HCT116 (cell line): ENCODE measurements at regions not wholly inside any gene's neighbourhood (a gene's known extent, or its start where the extent isn't known, plus 50 kb on each side); places are given as distances from the start of the nearest gene placed in this dataset.

Source experiments
- ATAC-seq: fragments of 200-7000 bp; cut with Tn5 transposase; 2 replicates; pipeline ENCODE4 v1.9.1; 2020; ENCODE audit warnings: mild to moderate bottlenecking, moderate library complexity
- BruUV-seq: library from RNA; stranded (reverse); fragments of 400-500 nt; replicated peaks from 2 replicates; lab custom pipeline; 2021; lab: Mats Ljungman, UMichigan
- CTCF ChIA-PET: fragments of 300-600 bp; sonication (Branson Sonifier 250); formaldehyde crosslinking; loops from one replicate; lab custom pipeline; 2021; ENCODE audit warnings: antibody characterized with exemption; lab: Charles Lee
- POLR2A ChIA-PET: fragments of 300-600, 350-600 bp; sonication (Branson Sonifier 250); formaldehyde crosslinking; loops from one replicate; lab custom pipeline; 2021; ENCODE audit warnings: antibody characterized with exemption; lab: Charles Lee
- RAD21 ChIA-PET, 2 experiments: fragments of 300-600 bp; sonication (Branson Sonifier 250); formaldehyde crosslinking; loops; one replicate each; lab custom pipeline; 2023; ENCODE audit warnings: low total read pairs in 2 of 2; ENCODE audit not compliant: uncharacterized antibody in 2 of 2, unreplicated experiment in 2 of 2, low non-redundant PET in 1 of 2; lab: Charles Lee
- DNase-seq: peaks from one replicate; pipeline ENCODE4 v3.0.0-alpha.2; 2010; ENCODE audit warnings: low read depth, low spot score
- H2AFZ ChIP-seq: fragments of 200-600 bp; shearing (Covaris generic), sonication (generic); 2 replicates; pipeline ENCODE4 v1.6.1; 2017; ENCODE audit warnings: low read depth, mixed run types, mixed read lengths, antibody characterized with exemption, low read length; ENCODE audit not compliant: poor library complexity, severe bottlenecking
- H3K27ac ChIP-seq: 2 replicates; pipeline ENCODE4 v1.5.1; 2012; ENCODE audit warnings: low read depth, low read length
- H3K27me3 ChIP-seq: fragments of 200-600 bp; sonication (generic); 2 replicates; pipeline ENCODE4 v1.6.1; 2016; ENCODE audit warnings: mixed run types, low read length, mixed read lengths; ENCODE audit not compliant: insufficient read depth
- H3K36me3 ChIP-seq, 2 experiments: fragments of 200-500 bp in 1 of 2; fragments of 200-600 bp in 1 of 2; sonication (Bioruptor generic) in 1 of 2; sonication (generic) in 1 of 2; 2 replicates each; pipeline versions ENCODE4 v1.5.1 to v1.6.1; 2014 to 2016; ENCODE audit warnings: low read length in 2 of 2, inconsistent platforms in 1 of 2, mixed read lengths in 1 of 2, mixed run types in 1 of 2; ENCODE audit not compliant: insufficient read depth in 2 of 2, control insufficient read depth in 1 of 2
- H3K4me1 ChIP-seq, 2 experiments: fragments of 200-600 bp in 1 of 2; sonication (generic) in 1 of 2; 2 replicates each; pipeline versions ENCODE4 v1.5.1 to v1.6.1; 2012 to 2017; ENCODE audit warnings: low read length in 2 of 2, inconsistent platforms in 1 of 2, mild to moderate bottlenecking in 1 of 2, mixed read lengths in 1 of 2, mixed run types in 1 of 2, moderate library complexity in 1 of 2; ENCODE audit not compliant: insufficient read depth in 2 of 2, control insufficient read depth in 1 of 2
- H3K4me2 ChIP-seq: fragments of 200-600 bp; sonication (generic); 2 replicates; pipeline ENCODE4 v1.6.1; 2017; ENCODE audit warnings: mixed run types, low read length, mixed read lengths
- H3K4me3 ChIP-seq, 2 experiments: fragments of 200-600 bp in 1 of 2; sonication (generic) in 1 of 2; replicated peaks in 1 of 2; 2 replicates each; pipeline ENCODE4 v1.5.1; 2011 to 2016; ENCODE audit warnings: low read length in 2 of 2, control low read depth in 1 of 2, low read depth in 1 of 2, mild to moderate bottlenecking in 1 of 2, mixed read lengths in 1 of 2, mixed run types in 1 of 2
- H3K79me2 ChIP-seq: fragments of 200-600 bp; sonication (generic); 2 replicates; pipeline ENCODE4 v1.6.1; 2017; ENCODE audit warnings: mild to moderate bottlenecking, mixed run types, low read length, moderate library complexity, mixed read lengths; ENCODE audit not compliant: insufficient read depth
- H3K9ac ChIP-seq: fragments of 200-600 bp; sonication (generic); 2 replicates; pipeline ENCODE4 v1.6.1; 2016; ENCODE audit warnings: low read length, mixed read lengths
- H3K9me2 ChIP-seq: fragments of 200-600 bp; sonication (generic), shearing (Covaris generic); 2 replicates; pipeline ENCODE4 v1.6.1; 2017; ENCODE audit warnings: mixed run types, mild to moderate bottlenecking, moderate library complexity; ENCODE audit not compliant: insufficient read depth
- H3K9me3 ChIP-seq, 2 experiments: fragments of 200-500 bp in 1 of 2; fragments of 200-600 bp in 1 of 2; sonication (Bioruptor generic) in 1 of 2; sonication (generic) in 1 of 2; 2 replicates each; pipeline ENCODE4 v1.6.1; 2014 to 2017; ENCODE audit warnings: low read length in 2 of 2, mixed read lengths in 2 of 2, inconsistent platforms in 1 of 2, low read depth in 1 of 2, mild to moderate bottlenecking in 1 of 2, mixed run types in 1 of 2, moderate library complexity in 1 of 2; ENCODE audit not compliant: control insufficient read depth in 1 of 2, insufficient read depth in 1 of 2
- H4K20me1 ChIP-seq: fragments of 200-600 bp; sonication (generic), shearing (Covaris generic); 2 replicates; pipeline ENCODE4 v1.6.1; 2017; ENCODE audit warnings: mixed run types, mild to moderate bottlenecking, moderate library complexity; ENCODE audit not compliant: insufficient read depth
- CBX3 ChIP-seq: IDR thresholded peaks from 2 replicates; pipeline ENCODE4 v1.6.1; 2012; ENCODE audit warnings: low read depth
- EGR1 ChIP-seq: IDR thresholded peaks from 2 replicates; pipeline ENCODE4 v1.6.1; 2012; ENCODE audit warnings: low read depth
- ELF1 ChIP-seq: IDR thresholded peaks from 2 replicates; pipeline ENCODE4 v1.6.1; 2012; ENCODE audit warnings: low read depth, borderline replicate concordance
- EZH2 ChIP-seq: fragments of 200-600 bp; sonication (generic); IDR thresholded peaks from 2 replicates; pipeline ENCODE4 v1.6.1; 2017; ENCODE audit warnings: antibody characterized with exemption, mixed run types
- JUND ChIP-seq: IDR thresholded peaks from 2 replicates; pipeline ENCODE4 v1.6.1; 2012
- POLR2A ChIP-seq: IDR thresholded peaks from 2 replicates; pipeline ENCODE4 v1.7.0; 2011; ENCODE audit warnings: borderline replicate concordance; ENCODE audit not compliant: insufficient read depth, insufficient read length; ENCODE audit errors: extremely low read depth
- RAD21 ChIP-seq: IDR thresholded peaks from 2 replicates; pipeline ENCODE4 v1.6.1; 2012; ENCODE audit warnings: low read depth, mild to moderate bottlenecking
- SIN3A ChIP-seq: IDR thresholded peaks from 2 replicates; pipeline ENCODE4 v1.6.1; 2012; ENCODE audit warnings: low read depth
- SRF ChIP-seq: IDR thresholded peaks from 2 replicates; pipeline ENCODE4 v1.6.1; 2012; ENCODE audit warnings: low read depth
- TCF7L2 ChIP-seq: IDR thresholded peaks from 2 replicates; pipeline ENCODE4 v1.7.0; 2011; ENCODE audit warnings: borderline replicate concordance, inconsistent platforms; ENCODE audit not compliant: insufficient read depth, insufficient read length; ENCODE audit errors: extremely low read depth
- YY1 ChIP-seq: IDR thresholded peaks from 2 replicates; pipeline ENCODE4 v1.6.1; 2011; ENCODE audit warnings: low read length, low read depth, moderate library complexity, mild to moderate bottlenecking; ENCODE audit not compliant: insufficient replicate concordance; ENCODE audit errors: extremely low read depth
- ZNF274 ChIP-seq: fragments of 200-500 bp; sonication (Bioruptor generic); IDR thresholded peaks from 2 replicates; pipeline ENCODE4 v1.6.1; 2014; ENCODE audit warnings: mild to moderate bottlenecking, low read depth, low read length, inconsistent platforms
- intact Hi-C: fragments of 100-400 bp; cut with micrococcal nuclease; formaldehyde crosslinking; loops from 2 replicates; pipeline ENCODE4 v1.10.0; 2022
- TF ChIP-seq, protein P1 (sequence below): IDR thresholded peaks from 2 replicates; pipeline ENCODE4 v1.6.1; 2012
- TF ChIP-seq, protein P2 (sequence below): IDR thresholded peaks from 2 replicates; pipeline ENCODE4 v1.6.1; 2011; ENCODE audit warnings: mild to moderate bottlenecking, low read length, moderate library complexity; ENCODE audit not compliant: insufficient replicate concordance; ENCODE audit errors: extremely low read depth
- TF ChIP-seq, protein P3 (sequence below): IDR thresholded peaks from 2 replicates; pipeline ENCODE4 v1.6.1; 2012; ENCODE audit warnings: low read depth

DNA sequence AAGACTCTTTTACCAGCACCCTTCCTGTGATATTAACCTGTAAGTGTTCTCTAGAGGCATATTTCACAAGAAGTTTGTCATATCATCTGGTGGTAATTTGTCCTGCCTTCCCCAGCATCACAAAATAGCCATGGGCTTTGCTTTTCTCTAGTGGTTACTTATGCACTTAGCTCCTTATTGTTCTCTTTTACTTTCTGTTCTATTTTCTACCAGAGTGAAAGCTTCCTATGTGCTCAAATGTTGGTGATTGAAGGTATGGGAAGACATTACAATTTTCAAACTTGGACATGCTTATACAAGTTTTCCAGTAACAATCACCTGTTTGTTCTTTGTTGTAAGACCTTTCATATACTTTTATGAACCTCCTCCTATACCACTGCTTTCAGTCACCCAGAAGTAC is 87.0 kb upstream of the KCNH7 start:
- ChIA-PET CTCF (no interaction called here), RAD21 (no interaction called here), POLR2A (no interaction called here)
- H3K9me2 ChIP-seq: no peaks in the 10 kb centered on the region
- H3K4me3 ChIP-seq: no peak overlapping the region
- peaks cover 0 to 7% of the 10 kb centered on the region in 2 experiments; a peak in 1 of 4 replicates for H3K4me1 ChIP-seq
- no peak for ATAC-seq
- BruUV-seq: no TSS peak
- no peaks in the 10 kb centered on the region for H3K36me3 ChIP-seq
- TF ChIP-seq, protein P1, sequence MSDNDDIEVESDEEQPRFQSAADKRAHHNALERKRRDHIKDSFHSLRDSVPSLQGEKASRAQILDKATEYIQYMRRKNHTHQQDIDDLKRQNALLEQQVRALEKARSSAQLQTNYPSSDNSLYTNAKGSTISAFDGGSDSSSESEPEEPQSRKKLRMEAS: no peak
- TF ChIP-seq YY1: no peak
- no peak for TF ChIP-seq RAD21
- TF ChIP-seq EGR1: no peak
- TF ChIP-seq POLR2A: no peak
- TF ChIP-seq SIN3A: no peak
- TF ChIP-seq ELF1: no peak
- no peaks in the 10 kb centered on the region for H3K79me2 ChIP-seq
- no peak overlapping the region for H2AFZ ChIP-seq
- H3K4me2 ChIP-seq: no peak overlapping the region
- no peak overlapping the region for H3K27ac ChIP-seq
- no peaks in the 10 kb centered on the region for H3K9me3 ChIP-seq
- no peak overlapping the region for H3K9ac ChIP-seq
- intact Hi-C loops: no loop called here
- no peaks in the 10 kb centered on the region for H3K27me3 ChIP-seq
- DNase-seq: no peak
- no peaks in the 10 kb centered on the region for H4K20me1 ChIP-seq

DNA sequence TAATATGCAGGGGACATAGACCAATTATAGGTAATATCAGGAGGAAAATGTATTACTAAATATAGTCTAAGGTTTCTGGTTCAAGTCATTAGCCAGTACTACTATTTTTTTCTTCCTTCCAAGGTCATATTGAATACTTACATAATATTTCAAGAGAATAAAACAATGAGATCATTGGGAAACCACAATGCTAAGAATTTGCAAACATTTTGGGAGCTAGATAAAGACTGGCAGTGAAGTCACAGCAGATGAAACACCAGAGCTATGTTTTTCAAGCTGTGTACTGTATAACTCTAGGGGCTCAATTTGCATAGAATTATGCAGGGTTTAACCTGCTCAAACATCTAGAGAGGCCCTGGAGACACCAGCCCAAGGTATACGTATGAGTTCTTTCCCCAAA is 80.5 kb upstream of the KCNH7 start:
- POLR2A ChIA-PET: no interaction called here
- TF ChIP-seq, protein P2, sequence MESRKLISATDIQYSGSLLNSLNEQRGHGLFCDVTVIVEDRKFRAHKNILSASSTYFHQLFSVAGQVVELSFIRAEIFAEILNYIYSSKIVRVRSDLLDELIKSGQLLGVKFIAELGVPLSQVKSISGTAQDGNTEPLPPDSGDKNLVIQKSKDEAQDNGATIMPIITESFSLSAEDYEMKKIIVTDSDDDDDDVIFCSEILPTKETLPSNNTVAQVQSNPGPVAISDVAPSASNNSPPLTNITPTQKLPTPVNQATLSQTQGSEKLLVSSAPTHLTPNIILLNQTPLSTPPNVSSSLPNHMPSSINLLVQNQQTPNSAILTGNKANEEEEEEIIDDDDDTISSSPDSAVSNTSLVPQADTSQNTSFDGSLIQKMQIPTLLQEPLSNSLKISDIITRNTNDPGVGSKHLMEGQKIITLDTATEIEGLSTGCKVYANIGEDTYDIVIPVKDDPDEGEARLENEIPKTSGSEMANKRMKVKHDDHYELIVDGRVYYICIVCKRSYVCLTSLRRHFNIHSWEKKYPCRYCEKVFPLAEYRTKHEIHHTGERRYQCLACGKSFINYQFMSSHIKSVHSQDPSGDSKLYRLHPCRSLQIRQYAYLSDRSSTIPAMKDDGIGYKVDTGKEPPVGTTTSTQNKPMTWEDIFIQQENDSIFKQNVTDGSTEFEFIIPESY: no peak
- TF ChIP-seq, protein P1: no peak
- TF ChIP-seq TCF7L2 (no peak), EZH2 (no peak), SRF (no peak), ZNF274 (no peak), CBX3 (no peak), JUND (no peak)
- TF ChIP-seq, protein P3, sequence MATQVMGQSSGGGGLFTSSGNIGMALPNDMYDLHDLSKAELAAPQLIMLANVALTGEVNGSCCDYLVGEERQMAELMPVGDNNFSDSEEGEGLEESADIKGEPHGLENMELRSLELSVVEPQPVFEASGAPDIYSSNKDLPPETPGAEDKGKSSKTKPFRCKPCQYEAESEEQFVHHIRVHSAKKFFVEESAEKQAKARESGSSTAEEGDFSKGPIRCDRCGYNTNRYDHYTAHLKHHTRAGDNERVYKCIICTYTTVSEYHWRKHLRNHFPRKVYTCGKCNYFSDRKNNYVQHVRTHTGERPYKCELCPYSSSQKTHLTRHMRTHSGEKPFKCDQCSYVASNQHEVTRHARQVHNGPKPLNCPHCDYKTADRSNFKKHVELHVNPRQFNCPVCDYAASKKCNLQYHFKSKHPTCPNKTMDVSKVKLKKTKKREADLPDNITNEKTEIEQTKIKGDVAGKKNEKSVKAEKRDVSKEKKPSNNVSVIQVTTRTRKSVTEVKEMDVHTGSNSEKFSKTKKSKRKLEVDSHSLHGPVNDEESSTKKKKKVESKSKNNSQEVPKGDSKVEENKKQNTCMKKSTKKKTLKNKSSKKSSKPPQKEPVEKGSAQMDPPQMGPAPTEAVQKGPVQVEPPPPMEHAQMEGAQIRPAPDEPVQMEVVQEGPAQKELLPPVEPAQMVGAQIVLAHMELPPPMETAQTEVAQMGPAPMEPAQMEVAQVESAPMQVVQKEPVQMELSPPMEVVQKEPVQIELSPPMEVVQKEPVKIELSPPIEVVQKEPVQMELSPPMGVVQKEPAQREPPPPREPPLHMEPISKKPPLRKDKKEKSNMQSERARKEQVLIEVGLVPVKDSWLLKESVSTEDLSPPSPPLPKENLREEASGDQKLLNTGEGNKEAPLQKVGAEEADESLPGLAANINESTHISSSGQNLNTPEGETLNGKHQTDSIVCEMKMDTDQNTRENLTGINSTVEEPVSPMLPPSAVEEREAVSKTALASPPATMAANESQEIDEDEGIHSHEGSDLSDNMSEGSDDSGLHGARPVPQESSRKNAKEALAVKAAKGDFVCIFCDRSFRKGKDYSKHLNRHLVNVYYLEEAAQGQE: no peak
- RAD21 ChIA-PET: no interaction called here
- Histone ChIP-seq H3K9me2 (no peaks in the 10 kb centered on the region), H3K9ac (no peak overlapping the region), H3K27ac (no peak overlapping the region), H4K20me1 (no peaks in the 10 kb centered on the region), H3K9me3 (no peaks in the 10 kb centered on the region), H3K79me2 (no peaks in the 10 kb centered on the region), H3K4me1 (no peaks in the 10 kb centered on the region), H3K36me3 (no peaks in the 10 kb centered on the region), H3K4me3 (no peak overlapping the region), H2AFZ (no peak overlapping the region), H3K27me3 (no peaks in the 10 kb centered on the region), H3K4me2 (no peak overlapping the region)
- no peak for ATAC-seq
- CTCF ChIA-PET: no interaction called here
- DNase-seq: no peak
- no TSS peak for BruUV-seq
- intact Hi-C loops: no loop called here
